Esophagus squamous epithelium (tissue), 4 donors: ENCODE measurements at regions not wholly inside any gene's neighbourhood (a gene's known extent, or its start where the extent isn't known, plus 50 kb on each side); places are given as distances from the start of the nearest gene placed in this dataset.

Source experiments
- POLR2A ChIP-seq, 4 donors: fragments of 450-650 bp; IDR thresholded peaks; one replicate each; pipeline ENCODE4 v1.6.1; 2017; ENCODE audit warnings: antibody characterized with exemption in 4 of 4, mild to moderate bottlenecking in 4 of 4, moderate library complexity in 3 of 4
- TF ChIP-seq, protein P1 (sequence below), 6 experiments: fragments of 450-650 bp in 4 of 6; fragments of 200-600 bp in 2 of 6; sonication (generic) in 2 of 6; IDR thresholded peaks; one replicate each; pipeline ENCODE4 v1.5.1; 2016 to 2019; ENCODE audit warnings: antibody characterized with exemption in 6 of 6, mild to moderate bottlenecking in 4 of 6, moderate library complexity in 4 of 6

- TF ChIP-seq, protein P1, sequence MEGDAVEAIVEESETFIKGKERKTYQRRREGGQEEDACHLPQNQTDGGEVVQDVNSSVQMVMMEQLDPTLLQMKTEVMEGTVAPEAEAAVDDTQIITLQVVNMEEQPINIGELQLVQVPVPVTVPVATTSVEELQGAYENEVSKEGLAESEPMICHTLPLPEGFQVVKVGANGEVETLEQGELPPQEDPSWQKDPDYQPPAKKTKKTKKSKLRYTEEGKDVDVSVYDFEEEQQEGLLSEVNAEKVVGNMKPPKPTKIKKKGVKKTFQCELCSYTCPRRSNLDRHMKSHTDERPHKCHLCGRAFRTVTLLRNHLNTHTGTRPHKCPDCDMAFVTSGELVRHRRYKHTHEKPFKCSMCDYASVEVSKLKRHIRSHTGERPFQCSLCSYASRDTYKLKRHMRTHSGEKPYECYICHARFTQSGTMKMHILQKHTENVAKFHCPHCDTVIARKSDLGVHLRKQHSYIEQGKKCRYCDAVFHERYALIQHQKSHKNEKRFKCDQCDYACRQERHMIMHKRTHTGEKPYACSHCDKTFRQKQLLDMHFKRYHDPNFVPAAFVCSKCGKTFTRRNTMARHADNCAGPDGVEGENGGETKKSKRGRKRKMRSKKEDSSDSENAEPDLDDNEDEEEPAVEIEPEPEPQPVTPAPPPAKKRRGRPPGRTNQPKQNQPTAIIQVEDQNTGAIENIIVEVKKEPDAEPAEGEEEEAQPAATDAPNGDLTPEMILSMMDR (IDR thresholded peaks at IDR 0.05) = no peak
- TF ChIP-seq POLR2A (IDR thresholded peaks at IDR 0.05) = no peak
Measured at GRCh38 chr2:120805011-120805410, 69.3 kb downstream of the GLI2 start.
